Suprapubic skin (tissue), 3 donors: ENCODE measurements at regions not wholly inside any gene's neighbourhood (a gene's known extent, or its start where the extent isn't known, plus 50 kb on each side); places are given as distances from the start of the nearest gene placed in this dataset.
"Not testable (repeated sequence)": the region's sequence is repeated elsewhere in the genome, so short reads cannot be mapped to it uniquely, and the experiment has no call there.

Source experiments
- CTCF ChIP-seq, 2 donors: fragments of 200-600 bp in 1 of 2; fragments of 450-650 bp in 1 of 2; sonication (generic) in 1 of 2; IDR thresholded peaks; one replicate each; pipeline ENCODE4 v1.5.1; 2016 to 2019; ENCODE audit warnings: antibody characterized with exemption in 2 of 2, mild to moderate bottlenecking in 1 of 2, moderate library complexity in 1 of 2
- POLR2A ChIP-seq, 2 donors: fragments of 450-650 bp; IDR thresholded peaks; one replicate each; pipeline ENCODE4 v1.6.1; 2017; ENCODE audit warnings: antibody characterized with exemption in 2 of 2, mild to moderate bottlenecking in 2 of 2, moderate library complexity in 2 of 2

GRCh38 chr5:68103297-68103696, 112.3 kb upstream of the PIK3R1 start:
- not testable (repeated sequence) for TF ChIP-seq CTCF, POLR2A (IDR thresholded peaks at IDR 0.05)
